ENCODE measurements at regions not wholly inside any gene's neighbourhood (a gene's known extent, or its start where the extent isn't known, plus 50 kb on each side); places are given as distances from the start of the nearest gene placed in this dataset.

- TF ChIP-seq CTCF (IDR thresholded peaks at IDR 0.05; ENCODE audit: low read length) (no peak), EZH2 (optimal IDR thresholded peaks at IDR 0.05; ENCODE audit: low read depth, low read length) (no peak), EZH2phosphoT487 (IDR thresholded peaks at IDR 0.05; ENCODE audit: low read length) (no peak)
Measured at GRCh38 chr7:84704380-84704779, 482.5 kb downstream of the SEMA3D start.

Measured in MM.1S (cell line).